SK-N-SH (cell line): ENCODE measurements at regions not wholly inside any gene's neighbourhood (a gene's known extent, or its start where the extent isn't known, plus 50 kb on each side); places are given as distances from the start of the nearest gene placed in this dataset.

Source experiments
- CTCF ChIA-PET: fragments of 300-600, 350-600 bp; formaldehyde crosslinking; extraction: SDS; loops from one replicate; lab custom pipeline; 2021; lab: Yijun Ruan, JAX
- POLR2A ChIA-PET: fragments of 350-600 bp; sonication (Branson Sonifier 250); formaldehyde crosslinking; extraction: SDS; loops from one replicate; lab custom pipeline; 2020; ENCODE audit warnings: antibody characterized with exemption, inconsistent platforms; lab: Yijun Ruan, JAX
- DNase-seq: peaks from one replicate; pipeline ENCODE4 v3.0.0; 2012
- H2AFZ ChIP-seq: fragments of 200-600 bp; sonication (generic); 2 replicates; pipeline ENCODE4 v1.8.1; 2016; ENCODE audit warnings: antibody characterized with exemption, mild to moderate bottlenecking, low read depth
- H3F3A ChIP-seq: fragments of 200-600 bp; sonication (generic); replicated peaks from 2 replicates; pipeline ENCODE3; 2016; ENCODE audit warnings: antibody characterized with exemption, mild to moderate bottlenecking; ENCODE audit not compliant: insufficient read depth
- H3K27ac ChIP-seq, 2 experiments: fragments of 200-500 bp in 1 of 2; fragments of 200-600 bp in 1 of 2; sonication (Bioruptor generic) in 1 of 2; sonication (generic), shearing (Covaris generic) in 1 of 2; 2 replicates each; pipeline versions ENCODE4 v1.5.1 to v1.6.1; 2014 to 2016; ENCODE audit warnings: low read depth in 2 of 2, inconsistent platforms in 1 of 2, low read length in 1 of 2, mild to moderate bottlenecking in 1 of 2, mixed read lengths in 1 of 2
- H3K27me3 ChIP-seq: fragments of 200-600 bp; sonication (generic), shearing (Covaris generic); 2 replicates; pipeline ENCODE4 v1.6.1; 2016; ENCODE audit warnings: mixed run types; ENCODE audit not compliant: insufficient read depth
- H3K36me3 ChIP-seq, 2 experiments: fragments of 200-500 bp in 1 of 2; fragments of 200-600 bp in 1 of 2; sonication (Bioruptor generic) in 1 of 2; sonication (generic) in 1 of 2; replicated peaks in 1 of 2; 2 replicates each; pipeline versions ENCODE3 to v1.5.1; 2014 to 2016; ENCODE audit warnings: low read length in 1 of 2, mild to moderate bottlenecking in 1 of 2; ENCODE audit not compliant: insufficient read depth in 2 of 2, control insufficient read depth in 1 of 2
- H3K4me1 ChIP-seq, 2 experiments: fragments of 200-500 bp in 1 of 2; fragments of 200-600 bp in 1 of 2; sonication (Bioruptor generic) in 1 of 2; sonication (generic), shearing (Covaris generic) in 1 of 2; 2 replicates each; pipeline versions ENCODE4 v1.5.1 to v1.6.1; 2014 to 2016; ENCODE audit warnings: low read depth in 1 of 2, low read length in 1 of 2, mixed run types in 1 of 2; ENCODE audit not compliant: insufficient read depth in 2 of 2, control insufficient read depth in 1 of 2
- H3K4me2 ChIP-seq: fragments of 200-600 bp; sonication (generic), shearing (Covaris generic); 2 replicates; pipeline ENCODE4 v1.6.1; 2017; ENCODE audit warnings: mixed run types
- H3K4me3 ChIP-seq, 2 experiments: fragments of 200-500 bp in 1 of 2; fragments of 200-600 bp in 1 of 2; sonication (Bioruptor generic) in 1 of 2; sonication (generic), shearing (Covaris generic) in 1 of 2; 2 replicates each; pipeline versions ENCODE4 v1.5.1 to v1.8.1; 2014 to 2016; ENCODE audit warnings: low read depth in 2 of 2, inconsistent platforms in 1 of 2, low read length in 1 of 2, mild to moderate bottlenecking in 1 of 2, mixed read lengths in 1 of 2, moderate library complexity in 1 of 2
- H3K79me2 ChIP-seq: fragments of 200-600 bp; sonication (generic); 2 replicates; pipeline ENCODE4 v1.8.1; 2017; ENCODE audit warnings: mild to moderate bottlenecking; ENCODE audit not compliant: insufficient read depth
- H3K9ac ChIP-seq: fragments of 200-600 bp; sonication (generic); 2 replicates; pipeline ENCODE4 v1.6.1; 2017; ENCODE audit warnings: mixed run types
- H3K9me2 ChIP-seq: fragments of 200-600 bp; sonication (generic); 2 replicates; pipeline ENCODE4 v1.6.1; 2017; ENCODE audit warnings: mixed run types
- H3K9me3 ChIP-seq: fragments of 200-600 bp; sonication (generic); 2 replicates; pipeline ENCODE4 v1.6.1; 2017; ENCODE audit warnings: mixed run types, mild to moderate bottlenecking, moderate library complexity
- H4K20me1 ChIP-seq: fragments of 200-600 bp; sonication (generic); 2 replicates; pipeline ENCODE4 v1.6.1; 2017; ENCODE audit warnings: mild to moderate bottlenecking, mixed run types; ENCODE audit not compliant: insufficient read depth
- CHD2 ChIP-seq: fragments of 150-350 bp; IDR thresholded peaks from 2 replicates; pipeline ENCODE4 v1.6.1; 2018; ENCODE audit warnings: low read length; ENCODE audit not compliant: partially characterized antibody
- ELF1 ChIP-seq: IDR thresholded peaks from 2 replicates; pipeline ENCODE4 v1.4.0; 2012
- EP300 ChIP-seq, 2 experiments: IDR thresholded peaks; 2 replicates each; pipeline versions ENCODE4 v1.4.0 to v1.6.1; 2012; ENCODE audit warnings: borderline replicate concordance in 1 of 2, low read depth in 1 of 2, low read length in 1 of 2
- EZH2phosphoT487 ChIP-seq: fragments of 200-600 bp; sonication (generic); IDR thresholded peaks from 2 replicates; pipeline ENCODE4 v1.6.1; 2017; ENCODE audit warnings: low read depth, mixed run types, mild to moderate bottlenecking, antibody characterized with exemption, moderate library complexity, borderline replicate concordance
- JUND ChIP-seq: IDR thresholded peaks from 2 replicates; pipeline ENCODE4 v1.4.0; 2012
- MAX ChIP-seq: IDR thresholded peaks from 2 replicates; pipeline ENCODE4 v1.4.0; 2012; ENCODE audit warnings: low read depth
- MEF2A ChIP-seq: IDR thresholded peaks from 2 replicates; pipeline ENCODE4 v1.4.0; 2012; ENCODE audit warnings: low read depth, borderline replicate concordance
- NFIC ChIP-seq: IDR thresholded peaks from 2 replicates; pipeline ENCODE4 v1.4.0; 2012; ENCODE audit warnings: borderline replicate concordance
- NRF1 ChIP-seq: IDR thresholded peaks from 2 replicates; pipeline ENCODE4 v1.6.1; 2012; ENCODE audit warnings: low read depth, mild to moderate bottlenecking, low read length
- POLR2AphosphoS5 ChIP-seq: IDR thresholded peaks from 2 replicates; pipeline ENCODE4 v1.6.1; 2012; ENCODE audit warnings: low read depth, low read length
- RFX5 ChIP-seq: IDR thresholded peaks from 2 replicates; pipeline ENCODE4 v1.6.1; 2012; ENCODE audit warnings: mild to moderate bottlenecking, improper control_type of control experiment, low read length
- TAF1 ChIP-seq: IDR thresholded peaks from 2 replicates; pipeline ENCODE4 v1.6.1; 2012; ENCODE audit warnings: low read depth, mild to moderate bottlenecking, low read length, moderate library complexity, borderline replicate concordance
- TCF12 ChIP-seq: IDR thresholded peaks from 2 replicates; pipeline ENCODE4 v1.4.0; 2012
- TEAD4 ChIP-seq: IDR thresholded peaks from 2 replicates; pipeline ENCODE4 v1.4.0; 2012; ENCODE audit warnings: mild to moderate bottlenecking, borderline replicate concordance; ENCODE audit not compliant: insufficient read depth
- USF1 ChIP-seq: IDR thresholded peaks from 2 replicates; pipeline ENCODE4 v1.4.0; 2012; ENCODE audit warnings: low read depth, borderline replicate concordance
- WGBS: methylation state at CpG from one replicate; pipeline ENCODE4 v1.1.6; 2017; ENCODE audit warnings: low lambda C conversion rate; 5-methylcytosine and 5-hydroxymethylcytosine counted together
- TF ChIP-seq, protein P1 (sequence below): fragments of 150-350 bp; IDR thresholded peaks from 2 replicates; pipeline ENCODE4 v1.6.1; 2017; ENCODE audit warnings: antibody characterized with exemption, low read length, low read depth, borderline replicate concordance
- TF ChIP-seq, protein P2 (sequence below): fragments of 200-600 bp; sonication (generic); IDR thresholded peaks from 2 replicates; pipeline ENCODE4 v1.6.1; 2017; ENCODE audit warnings: antibody characterized with exemption, mild to moderate bottlenecking, moderate library complexity

- POLR2A ChIA-PET = no interaction called here
- WGBS = 85% methylated on average over 8 of the region's 8 CpGs
- H3K36me3 ChIP-seq = no peaks in the 10 kb centered on the region
- no peaks in the 10 kb centered on the region for H3K9me3 ChIP-seq
- no peak overlapping the region for H2AFZ ChIP-seq
- no peak for TF ChIP-seq MAX
- TF ChIP-seq, protein P1, sequence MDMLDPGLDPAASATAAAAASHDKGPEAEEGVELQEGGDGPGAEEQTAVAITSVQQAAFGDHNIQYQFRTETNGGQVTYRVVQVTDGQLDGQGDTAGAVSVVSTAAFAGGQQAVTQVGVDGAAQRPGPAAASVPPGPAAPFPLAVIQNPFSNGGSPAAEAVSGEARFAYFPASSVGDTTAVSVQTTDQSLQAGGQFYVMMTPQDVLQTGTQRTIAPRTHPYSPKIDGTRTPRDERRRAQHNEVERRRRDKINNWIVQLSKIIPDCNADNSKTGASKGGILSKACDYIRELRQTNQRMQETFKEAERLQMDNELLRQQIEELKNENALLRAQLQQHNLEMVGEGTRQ = no peak
- no peak for TF ChIP-seq CHD2
- TF ChIP-seq USF1 = no peak
- TF ChIP-seq POLR2AphosphoS5 = no peak
- no peak for TF ChIP-seq RFX5
- no peak for TF ChIP-seq NRF1
- no peak for TF ChIP-seq EP300 (IDR thresholded peaks at IDR 0.05; ENCODE audit: borderline replicate concordance in 1 of 2, low read depth in 1 of 2, low read length in 1 of 2)
- TF ChIP-seq, protein P2, sequence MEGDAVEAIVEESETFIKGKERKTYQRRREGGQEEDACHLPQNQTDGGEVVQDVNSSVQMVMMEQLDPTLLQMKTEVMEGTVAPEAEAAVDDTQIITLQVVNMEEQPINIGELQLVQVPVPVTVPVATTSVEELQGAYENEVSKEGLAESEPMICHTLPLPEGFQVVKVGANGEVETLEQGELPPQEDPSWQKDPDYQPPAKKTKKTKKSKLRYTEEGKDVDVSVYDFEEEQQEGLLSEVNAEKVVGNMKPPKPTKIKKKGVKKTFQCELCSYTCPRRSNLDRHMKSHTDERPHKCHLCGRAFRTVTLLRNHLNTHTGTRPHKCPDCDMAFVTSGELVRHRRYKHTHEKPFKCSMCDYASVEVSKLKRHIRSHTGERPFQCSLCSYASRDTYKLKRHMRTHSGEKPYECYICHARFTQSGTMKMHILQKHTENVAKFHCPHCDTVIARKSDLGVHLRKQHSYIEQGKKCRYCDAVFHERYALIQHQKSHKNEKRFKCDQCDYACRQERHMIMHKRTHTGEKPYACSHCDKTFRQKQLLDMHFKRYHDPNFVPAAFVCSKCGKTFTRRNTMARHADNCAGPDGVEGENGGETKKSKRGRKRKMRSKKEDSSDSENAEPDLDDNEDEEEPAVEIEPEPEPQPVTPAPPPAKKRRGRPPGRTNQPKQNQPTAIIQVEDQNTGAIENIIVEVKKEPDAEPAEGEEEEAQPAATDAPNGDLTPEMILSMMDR = no peak
- no peak for TF ChIP-seq MEF2A
- TF ChIP-seq JUND = no peak
- no peak for TF ChIP-seq TEAD4
- no peak for TF ChIP-seq TCF12
- H3K79me2 ChIP-seq = no peaks in the 10 kb centered on the region
- H3K27ac ChIP-seq = no peak overlapping the region
- no peak for DNase-seq
- H3K27me3 ChIP-seq = no peaks in the 10 kb centered on the region
- no peaks in the 10 kb centered on the region for H4K20me1 ChIP-seq
- H3K4me2 ChIP-seq = no peak overlapping the region
- no peaks in the 10 kb centered on the region for H3F3A ChIP-seq
- H3K9me2 ChIP-seq = no peaks in the 10 kb centered on the region
- H3K9ac ChIP-seq = no peak overlapping the region
- no peak overlapping the region for H3K4me3 ChIP-seq
- peaks cover 0 to 4% of the 10 kb centered on the region in 2 experiments; a peak in 2 of 4 replicates for H3K4me1 ChIP-seq
- CTCF ChIA-PET = no interaction called here
These were observed 149.8 kb upstream of the NOCT start for GRCh38 chr4:138865765-138866164.

GRCh38 chr4:138864961-138865720 lies 150.4 kb upstream of the NOCT start:
- Histone ChIP-seq H3K27me3 (no peaks in the 10 kb centered on the region), H3K9me2 (no peaks in the 10 kb centered on the region), H3K4me2 (no peak overlapping the region), H3K27ac (no peak overlapping the region), H3K4me3 (no peak overlapping the region), H4K20me1 (no peaks in the 10 kb centered on the region), H3K9me3 (no peaks in the 10 kb centered on the region), H3K4me1 (peaks cover 0 to 4% of the 10 kb centered on the region in 2 experiments; a peak in 2 of 4 replicates), H2AFZ (no peak overlapping the region), H3K9ac (no peak overlapping the region), H3F3A (no peaks in the 10 kb centered on the region), H3K36me3 (no peaks in the 10 kb centered on the region), H3K79me2 (no peaks in the 10 kb centered on the region)
- TF ChIP-seq NFIC (no peak), EZH2phosphoT487 (no peak), ELF1 (no peak), TAF1 (no peak)
- DNase-seq = no peak
- 74% methylated on average over 10 of the region's 10 CpGs for WGBS
- POLR2A ChIA-PET = interaction anchor here (0.6 kb wide), 1 partner anchor 10 kb away, joined by 3 read pairs; no protein-coding TSS in a partner anchor
- CTCF ChIA-PET = no interaction called here
